ENCODE measurements at regions not wholly inside any gene's neighbourhood (a gene's known extent, or its start where the extent isn't known, plus 50 kb on each side); places are given as distances from the start of the nearest gene placed in this dataset.

- no peak for TF ChIP-seq CTCF (IDR thresholded peaks at IDR 0.05; ENCODE audit: insufficient read depth, low read length)
- no peak overlapping the region for H3K4me3 ChIP-seq (ENCODE audit: low read depth, low read length)
- DNase-seq (ENCODE audit: low read depth) = no peak
These were observed 266.3 kb downstream of the FBXW7 start for GRCh38 chr4:152269448-152270191.

GRCh38 chr4:152267811-152268210, 268.1 kb downstream of the FBXW7 start:
- no peak for DNase-seq (ENCODE audit: low read depth)
- no peak for TF ChIP-seq CTCF (IDR thresholded peaks at IDR 0.05; ENCODE audit: insufficient read depth, low read length)
- H3K4me3 ChIP-seq (ENCODE audit: low read depth, low read length) = no peak overlapping the region

GRCh38 chr4:152266831-152267480, 268.9 kb downstream of the FBXW7 start:
- no peak overlapping the region for H3K4me3 ChIP-seq (ENCODE audit: low read depth, low read length)
- no peak for DNase-seq (ENCODE audit: low read depth)
- TF ChIP-seq CTCF (IDR thresholded peaks at IDR 0.05; ENCODE audit: insufficient read depth, low read length) = no peak

- no peak for TF ChIP-seq CTCF (IDR thresholded peaks at IDR 0.05; ENCODE audit: insufficient read depth, low read length)
- no peak overlapping the region for H3K4me3 ChIP-seq (ENCODE audit: low read depth, low read length)
- DNase-seq (ENCODE audit: low read depth) = peak; percentile 98
These were observed 270.7 kb downstream of the FBXW7 start for GRCh38 chr4:152265149-152265621.

GRCh38 chr4:152264106-152264505, 271.8 kb downstream of the FBXW7 start:
- no peak for DNase-seq (ENCODE audit: low read depth)
- H3K4me3 ChIP-seq (ENCODE audit: low read depth, low read length) = no peak overlapping the region
- TF ChIP-seq CTCF (IDR thresholded peaks at IDR 0.05; ENCODE audit: insufficient read depth, low read length) = no peak

- no peak overlapping the region for H3K4me3 ChIP-seq (ENCODE audit: low read depth, low read length)
- no peak for TF ChIP-seq CTCF (IDR thresholded peaks at IDR 0.05; ENCODE audit: insufficient read depth, low read length)
- DNase-seq (ENCODE audit: low read depth) = peak; percentile 87
These were observed 276.0 kb downstream of the FBXW7 start for GRCh38 chr4:152259866-152260265.
